OCI-LY3 (cell line): ENCODE measurements at regions not wholly inside any gene's neighbourhood (a gene's known extent, or its start where the extent isn't known, plus 50 kb on each side); places are given as distances from the start of the nearest gene placed in this dataset.

Source experiments
- EZH2phosphoT487 ChIP-seq: fragments of 200-600 bp; shearing (Covaris generic); IDR thresholded peaks from 2 replicates; pipeline ENCODE4 v1.6.1; 2018; ENCODE audit warnings: antibody characterized with exemption, mixed run types, low read depth
- TF ChIP-seq, protein P1 (sequence below): fragments of 200-600, 300-600 bp; sonication (generic); IDR thresholded peaks from 2 replicates; pipeline ENCODE4 v1.5.1; 2014; ENCODE audit warnings: antibody characterized with exemption, low read length, low read depth

GRCh38 chr5:81817980-81818379 lies 67.1 kb upstream of the SSBP2 start:
- TF ChIP-seq, protein P1, sequence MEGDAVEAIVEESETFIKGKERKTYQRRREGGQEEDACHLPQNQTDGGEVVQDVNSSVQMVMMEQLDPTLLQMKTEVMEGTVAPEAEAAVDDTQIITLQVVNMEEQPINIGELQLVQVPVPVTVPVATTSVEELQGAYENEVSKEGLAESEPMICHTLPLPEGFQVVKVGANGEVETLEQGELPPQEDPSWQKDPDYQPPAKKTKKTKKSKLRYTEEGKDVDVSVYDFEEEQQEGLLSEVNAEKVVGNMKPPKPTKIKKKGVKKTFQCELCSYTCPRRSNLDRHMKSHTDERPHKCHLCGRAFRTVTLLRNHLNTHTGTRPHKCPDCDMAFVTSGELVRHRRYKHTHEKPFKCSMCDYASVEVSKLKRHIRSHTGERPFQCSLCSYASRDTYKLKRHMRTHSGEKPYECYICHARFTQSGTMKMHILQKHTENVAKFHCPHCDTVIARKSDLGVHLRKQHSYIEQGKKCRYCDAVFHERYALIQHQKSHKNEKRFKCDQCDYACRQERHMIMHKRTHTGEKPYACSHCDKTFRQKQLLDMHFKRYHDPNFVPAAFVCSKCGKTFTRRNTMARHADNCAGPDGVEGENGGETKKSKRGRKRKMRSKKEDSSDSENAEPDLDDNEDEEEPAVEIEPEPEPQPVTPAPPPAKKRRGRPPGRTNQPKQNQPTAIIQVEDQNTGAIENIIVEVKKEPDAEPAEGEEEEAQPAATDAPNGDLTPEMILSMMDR: no peak
- no peak for TF ChIP-seq EZH2phosphoT487
